HepG2 (cell line): ENCODE measurements at regions not wholly inside any gene's neighbourhood (a gene's known extent, or its start where the extent isn't known, plus 50 kb on each side); places are given as distances from the start of the nearest gene placed in this dataset.

Experiments used
- CEBPB ChIP-seq: IDR thresholded peaks from 2 replicates; pipeline ENCODE4 v1.6.1; 2011; ENCODE audit warnings: low read depth, low read length, improper control_type of control experiment, borderline replicate concordance
- CHCHD3 ChIP-seq: sonication (generic); formaldehyde crosslinking; IDR thresholded peaks from 2 replicates; pipeline ENCODE4 v1.8.0; 2022; ENCODE audit warnings: mild to moderate bottlenecking, missing genetic modification reagents, moderate library complexity
- CHD2 ChIP-seq: IDR thresholded peaks from 2 replicates; pipeline ENCODE4 v1.6.1; 2011; ENCODE audit warnings: low read depth, low read length, improper control_type of control experiment
- DPF2 ChIP-seq: sonication (generic); formaldehyde crosslinking; IDR thresholded peaks from 2 replicates; pipeline ENCODE4 v1.4.0; 2020; ENCODE audit warnings: mild to moderate bottlenecking, low read depth, missing genetic modification reagents, borderline replicate concordance
- KLF6 ChIP-seq: IDR thresholded peaks from 2 replicates; pipeline ENCODE4 v1.8.0; 2016; ENCODE audit warnings: missing biosample characterization, missing genetic modification reagents
- PHF8 ChIP-seq: sonication (generic); formaldehyde crosslinking; IDR thresholded peaks from 2 replicates; pipeline ENCODE4 v1.5.0; 2020; ENCODE audit warnings: missing genetic modification reagents
- POLR2AphosphoS5 ChIP-seq: IDR thresholded peaks from 2 replicates; pipeline ENCODE4 v1.6.1; 2012; ENCODE audit warnings: low read depth, low read length
- TAF1 ChIP-seq: sonication (generic); formaldehyde crosslinking; IDR thresholded peaks from 2 replicates; pipeline ENCODE4 v1.4.0; 2020; ENCODE audit warnings: missing genetic modification reagents
- TCF7L2 ChIP-seq: IDR thresholded peaks from 2 replicates; pipeline ENCODE4 v1.6.1; 2011; ENCODE audit warnings: mild to moderate bottlenecking, low read depth, low read length, moderate library complexity
- ZNF207 ChIP-seq: fragments of 450-650 bp; IDR thresholded peaks from 2 replicates; pipeline ENCODE4 v1.6.1; 2016; ENCODE audit warnings: antibody characterized with exemption, borderline replicate concordance
- ZNF747 ChIP-seq: sonication (generic); formaldehyde crosslinking; IDR thresholded peaks from 2 replicates; pipeline ENCODE4 v1.8.1; 2023; ENCODE audit warnings: missing genetic modification reagents, mild to moderate bottlenecking, borderline replicate concordance
- TF ChIP-seq, protein P1 (sequence below): sonication (generic); formaldehyde crosslinking; IDR thresholded peaks from 2 replicates; pipeline ENCODE4 v1.5.0; 2020; ENCODE audit warnings: mild to moderate bottlenecking, missing genetic modification reagents, moderate library complexity
- TF ChIP-seq, protein P2 (sequence below): sonication (generic); formaldehyde crosslinking; IDR thresholded peaks from 2 replicates; pipeline ENCODE4 v1.5.0; 2020; ENCODE audit warnings: missing genetic modification reagents

DNA sequence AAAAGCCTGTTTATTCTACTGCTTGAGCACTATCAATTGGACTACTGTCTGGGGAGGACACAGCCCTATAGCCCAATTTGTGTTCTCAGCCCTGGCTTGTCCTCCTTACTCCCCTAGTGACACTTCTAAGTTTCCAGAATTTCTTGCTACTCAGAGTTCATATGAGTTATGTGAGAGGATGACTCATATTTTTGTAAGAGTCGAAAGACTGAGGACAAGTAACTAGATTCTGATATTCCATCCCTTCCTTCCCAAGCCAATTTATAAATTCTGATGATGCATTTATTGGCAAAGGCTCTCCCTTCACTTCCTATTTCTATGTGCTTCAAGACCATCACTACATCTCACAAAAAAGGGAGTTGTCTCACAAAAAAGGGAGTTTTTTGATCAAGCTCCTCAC, 422.2 kb upstream of the DEPDC1 start:
- TF ChIP-seq CHD2, result no peak
- no peak for TF ChIP-seq PHF8 (CRISPR knock-in tag)
- TF ChIP-seq, protein P1, sequence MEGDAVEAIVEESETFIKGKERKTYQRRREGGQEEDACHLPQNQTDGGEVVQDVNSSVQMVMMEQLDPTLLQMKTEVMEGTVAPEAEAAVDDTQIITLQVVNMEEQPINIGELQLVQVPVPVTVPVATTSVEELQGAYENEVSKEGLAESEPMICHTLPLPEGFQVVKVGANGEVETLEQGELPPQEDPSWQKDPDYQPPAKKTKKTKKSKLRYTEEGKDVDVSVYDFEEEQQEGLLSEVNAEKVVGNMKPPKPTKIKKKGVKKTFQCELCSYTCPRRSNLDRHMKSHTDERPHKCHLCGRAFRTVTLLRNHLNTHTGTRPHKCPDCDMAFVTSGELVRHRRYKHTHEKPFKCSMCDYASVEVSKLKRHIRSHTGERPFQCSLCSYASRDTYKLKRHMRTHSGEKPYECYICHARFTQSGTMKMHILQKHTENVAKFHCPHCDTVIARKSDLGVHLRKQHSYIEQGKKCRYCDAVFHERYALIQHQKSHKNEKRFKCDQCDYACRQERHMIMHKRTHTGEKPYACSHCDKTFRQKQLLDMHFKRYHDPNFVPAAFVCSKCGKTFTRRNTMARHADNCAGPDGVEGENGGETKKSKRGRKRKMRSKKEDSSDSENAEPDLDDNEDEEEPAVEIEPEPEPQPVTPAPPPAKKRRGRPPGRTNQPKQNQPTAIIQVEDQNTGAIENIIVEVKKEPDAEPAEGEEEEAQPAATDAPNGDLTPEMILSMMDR (CRISPR knock-in tag), result no peak
- TF ChIP-seq CEBPB, result no peak
- TF ChIP-seq POLR2AphosphoS5, result no peak
- no peak for TF ChIP-seq ZNF207
- TF ChIP-seq DPF2 (CRISPR knock-in tag), result no peak
- TF ChIP-seq KLF6 (CRISPR knock-in tag), result no peak
- no peak for TF ChIP-seq CHCHD3 (CRISPR knock-in tag)
- TF ChIP-seq, protein P2, sequence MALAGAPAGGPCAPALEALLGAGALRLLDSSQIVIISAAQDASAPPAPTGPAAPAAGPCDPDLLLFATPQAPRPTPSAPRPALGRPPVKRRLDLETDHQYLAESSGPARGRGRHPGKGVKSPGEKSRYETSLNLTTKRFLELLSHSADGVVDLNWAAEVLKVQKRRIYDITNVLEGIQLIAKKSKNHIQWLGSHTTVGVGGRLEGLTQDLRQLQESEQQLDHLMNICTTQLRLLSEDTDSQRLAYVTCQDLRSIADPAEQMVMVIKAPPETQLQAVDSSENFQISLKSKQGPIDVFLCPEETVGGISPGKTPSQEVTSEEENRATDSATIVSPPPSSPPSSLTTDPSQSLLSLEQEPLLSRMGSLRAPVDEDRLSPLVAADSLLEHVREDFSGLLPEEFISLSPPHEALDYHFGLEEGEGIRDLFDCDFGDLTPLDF (CRISPR knock-in tag), result no peak
- TF ChIP-seq TAF1, result no peak
- TF ChIP-seq TCF7L2, result no peak
- no peak for TF ChIP-seq ZNF747 (CRISPR knock-in tag)
